GM12878 (cell line): ENCODE measurements at regions not wholly inside any gene's neighbourhood (a gene's known extent, or its start where the extent isn't known, plus 50 kb on each side); places are given as distances from the start of the nearest gene placed in this dataset.

Source experiments
- ATAC-seq: fragments of 200-7000 bp; cut with Tn5 transposase; 3 replicates; pipeline ENCODE4 v1.9.1; 2020; ENCODE audit warnings: mild to moderate bottlenecking, moderate library complexity
- BruUV-seq: library from RNA; stranded (reverse); fragments of 400-500 nt; replicated peaks from 2 replicates; lab custom pipeline; 2021; lab: Mats Ljungman, UMichigan
- CTCF ChIA-PET: fragments of 300-600 bp; sonication (Branson Sonifier 250); formaldehyde crosslinking; extraction: SDS; loops from one replicate; lab custom pipeline; 2021; ENCODE audit warnings: inconsistent platforms; lab: Yijun Ruan, JAX
- POLR2A ChIA-PET: fragments of 350-600 bp; formaldehyde crosslinking; extraction: SDS; loops from one replicate; lab custom pipeline; 2021; ENCODE audit warnings: inconsistent platforms; lab: Charles Lee
- RAD21 ChIA-PET: fragments of 300-600 bp; sonication (Branson Sonifier 250); formaldehyde crosslinking; loops from one replicate; lab custom pipeline; 2023; ENCODE audit warnings: antibody characterized with exemption; ENCODE audit not compliant: unreplicated experiment; lab: Charles Lee
- SMC1A ChIA-PET: fragments of 300-600 bp; sonication (Branson Sonifier 250); formaldehyde crosslinking; loops from one replicate; lab custom pipeline; 2023; ENCODE audit not compliant: unreplicated experiment, uncharacterized antibody; lab: Charles Lee
- DNase-seq: peaks from one replicate; pipeline ENCODE4 v3.0.0-alpha.2; 2011; ENCODE audit warnings: low read depth, low spot score
- FAIRE-seq: peaks from 3 replicates; lab custom pipeline; 2011; peaks lifted over from hg19 to GRCh38; lab: Jason Lieb, UNC
- H2AFZ ChIP-seq: 2 replicates; pipeline ENCODE4 v1.6.0; 2011; ENCODE audit warnings: low read depth, low read length, control low read depth; ENCODE audit not compliant: control insufficient read depth
- H3K27ac ChIP-seq: 2 replicates; pipeline ENCODE4 v1.5.1; 2011; ENCODE audit warnings: control low read depth; ENCODE audit not compliant: control insufficient read depth, insufficient read depth
- H3K27me3 ChIP-seq, 2 experiments: replicated peaks in 1 of 2; 2 replicates each; pipeline versions ENCODE4 v1.6.0 to v1.6.1; 2011; ENCODE audit warnings: low read length in 1 of 2; ENCODE audit not compliant: control insufficient read depth in 2 of 2, insufficient read depth in 2 of 2
- H3K36me3 ChIP-seq, 2 experiments: 2 replicates each; pipeline ENCODE4 v1.5.1; 2011; ENCODE audit warnings: low read length in 1 of 2; ENCODE audit not compliant: control insufficient read depth in 2 of 2, insufficient read depth in 2 of 2
- H3K4me1 ChIP-seq: 2 replicates; pipeline ENCODE4 v1.6.1; 2011; ENCODE audit warnings: mild to moderate bottlenecking, low read length, moderate library complexity, mixed read lengths; ENCODE audit not compliant: control insufficient read depth, insufficient read depth
- H3K4me2 ChIP-seq: 2 replicates; pipeline ENCODE4 v1.6.0; 2011; ENCODE audit warnings: control low read depth; ENCODE audit not compliant: control insufficient read depth, insufficient read depth
- H3K4me3 ChIP-seq: fragments of 200-600 bp; sonication (generic); 2 replicates; pipeline ENCODE4 v1.5.1; 2016
- H3K79me2 ChIP-seq: 2 replicates; pipeline ENCODE4 v1.6.0; 2011; ENCODE audit warnings: low read length; ENCODE audit not compliant: control insufficient read depth, insufficient read depth
- H3K9ac ChIP-seq: 2 replicates; pipeline ENCODE4 v1.8.0; 2011; ENCODE audit warnings: low read length, control low read depth, mixed read lengths; ENCODE audit not compliant: control insufficient read depth, insufficient read depth
- H3K9me3 ChIP-seq: replicated peaks from 3 replicates; pipeline ENCODE4 v1.5.1; 2011; ENCODE audit warnings: mild to moderate bottlenecking, low read length; ENCODE audit not compliant: control insufficient read depth, insufficient read depth
- H4K20me1 ChIP-seq: 2 replicates; pipeline ENCODE4 v1.6.0; 2011; ENCODE audit not compliant: control insufficient read depth, insufficient read depth
- CBFB ChIP-seq: IDR thresholded peaks from 2 replicates; pipeline ENCODE4 v1.6.1; 2016; ENCODE audit warnings: antibody characterized with exemption, low read depth
- CHD1 ChIP-seq: IDR thresholded peaks from 2 replicates; pipeline ENCODE4 v1.6.1; 2012; ENCODE audit warnings: low read depth, low read length, improper control_type of control experiment
- CREM ChIP-seq: IDR thresholded peaks from 2 replicates; pipeline ENCODE4 v1.6.1; 2014; ENCODE audit warnings: antibody characterized with exemption, low read depth
- EGR1 ChIP-seq, 2 experiments: IDR thresholded peaks; 1 replicate in 1 of 2; 2 replicates in 1 of 2; pipeline ENCODE4 v1.6.1; 2011 to 2012; ENCODE audit warnings: low read depth in 2 of 2, low read length in 2 of 2, borderline replicate concordance in 1 of 2, mild to moderate bottlenecking in 1 of 2, moderate library complexity in 1 of 2
- HDAC2 ChIP-seq: fragments of 200-600 bp; sonication (generic); IDR thresholded peaks from 2 replicates; pipeline ENCODE4 v1.6.1; 2017
- HDAC6 ChIP-seq: fragments of 200-600 bp; sonication (generic); IDR thresholded peaks from one replicate; pipeline ENCODE4 v1.8.0; 2017; ENCODE audit warnings: antibody characterized with exemption; ENCODE audit not compliant: unreplicated experiment
- NFYA ChIP-seq: IDR thresholded peaks from 2 replicates; pipeline ENCODE4 v1.6.1; 2011; ENCODE audit warnings: low read depth, mild to moderate bottlenecking, low read length, improper control_type of control experiment, borderline replicate concordance
- NFYB ChIP-seq: IDR thresholded peaks from 2 replicates; pipeline ENCODE4 v1.6.1; 2011; ENCODE audit warnings: low read depth, mild to moderate bottlenecking, low read length, improper control_type of control experiment, moderate library complexity; ENCODE audit not compliant: insufficient read depth
- NR2C2 ChIP-seq: IDR thresholded peaks from 2 replicates; pipeline ENCODE4 v1.6.1; 2011; ENCODE audit warnings: borderline replicate concordance, low read depth; ENCODE audit not compliant: control insufficient read depth, insufficient read length
- SMAD1 ChIP-seq: fragments of 450-650 bp; IDR thresholded peaks from 2 replicates; pipeline ENCODE4 v1.6.1; 2018; ENCODE audit warnings: mild to moderate bottlenecking, low read depth; ENCODE audit not compliant: partially characterized antibody
- SMAD5 ChIP-seq: IDR thresholded peaks from 2 replicates; pipeline ENCODE4 v1.6.1; 2016; ENCODE audit warnings: antibody characterized with exemption, low read depth
- SREBF1 ChIP-seq: IDR thresholded peaks from 2 replicates; pipeline ENCODE4 v1.6.1; 2012; ENCODE audit warnings: mild to moderate bottlenecking, low read length
- SUPT20H ChIP-seq: IDR thresholded peaks from 2 replicates; pipeline ENCODE4 v1.6.1; 2011; ENCODE audit warnings: low read depth, mild to moderate bottlenecking, low read length, moderate library complexity, borderline replicate concordance; ENCODE audit not compliant: control insufficient read depth
- TCF7 ChIP-seq: IDR thresholded peaks from 2 replicates; pipeline ENCODE4 v1.6.1; 2014; ENCODE audit warnings: antibody characterized with exemption, borderline replicate concordance
- ZNF217 ChIP-seq: fragments of 450-650 bp; IDR thresholded peaks from 2 replicates; pipeline ENCODE4 v1.6.1; 2017; ENCODE audit warnings: antibody characterized with exemption, mild to moderate bottlenecking
- ZNF274 ChIP-seq: IDR thresholded peaks from one replicate; pipeline ENCODE4 v1.8.0; 2011; ENCODE audit not compliant: insufficient read length, insufficient read depth
- WGBS: methylation state at CpG from one replicate; pipeline ENCODE4 v1.1.6; 2016; ENCODE audit warnings: low lambda C conversion rate; ENCODE audit not compliant: insufficient replicate concordance, insufficient coverage; ENCODE audit errors: missing lambda C conversion rate; 5-methylcytosine and 5-hydroxymethylcytosine counted together
- in situ Hi-C: fragments of 300-500 bp; cut with MboI; formaldehyde crosslinking; loops from 9 replicates; pipeline ENCODE4 v1.14.3; 2018; ENCODE audit warnings: mixed read lengths
- intact Hi-C: fragments of 100-400 bp; cut with micrococcal nuclease; formaldehyde crosslinking; loops from one replicate; pipeline ENCODE4 v1.14.2; 2022; ENCODE audit not compliant: unreplicated experiment
- TF ChIP-seq, protein P1 (sequence below): fragments of 450-650 bp; IDR thresholded peaks from 2 replicates; pipeline ENCODE4 v1.6.1; 2017; ENCODE audit warnings: borderline replicate concordance
- TF ChIP-seq, protein P2 (sequence below): fragments of 450-650 bp; IDR thresholded peaks from 2 replicates; pipeline ENCODE4 v1.6.1; 2014; ENCODE audit warnings: mild to moderate bottlenecking
- TF ChIP-seq, protein P3 (sequence below): fragments of 450-650 bp; IDR thresholded peaks from 2 replicates; pipeline ENCODE4 v1.6.1; 2017; ENCODE audit warnings: antibody characterized with exemption, mild to moderate bottlenecking, moderate library complexity
- TF ChIP-seq, protein P4 (sequence below): fragments of 450-650 bp; IDR thresholded peaks from 2 replicates; pipeline ENCODE4 v1.6.1; 2017; ENCODE audit warnings: low read depth, mild to moderate bottlenecking, moderate library complexity

DNA sequence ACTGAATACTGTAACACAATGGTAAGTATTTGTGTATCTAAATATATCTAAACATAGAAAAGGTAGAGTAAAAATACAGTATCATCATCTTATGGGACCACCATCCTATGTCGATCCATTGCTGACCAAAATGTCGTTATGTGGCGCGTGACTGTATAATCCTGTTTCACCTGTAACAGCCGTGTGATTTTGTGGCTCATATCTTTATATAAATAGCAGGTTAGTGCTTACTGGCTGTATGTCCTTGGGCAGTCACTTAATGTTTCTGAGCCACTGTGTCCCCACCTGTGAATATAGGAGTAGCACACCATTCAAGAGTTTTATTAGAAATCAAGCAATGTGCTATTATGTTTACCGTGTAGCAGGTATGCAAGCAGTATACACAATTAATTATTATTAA lies 226.2 kb upstream of the FAT1 start:
- WGBS, result 30% methylated on average over 6 of the region's 6 CpGs
- CTCF ChIA-PET, result no interaction called here
- no peak for FAIRE-seq

More for the DNA sequence above, 226.2 kb upstream of the FAT1 start:
- ChIA-PET SMC1A (no interaction called here), POLR2A (no interaction called here), RAD21 (no interaction called here)
- H3K79me2 ChIP-seq, result no peaks in the 10 kb centered on the region
- no peak for ATAC-seq
- no peaks in the 10 kb centered on the region for H3K4me1 ChIP-seq
- no peak overlapping the region for H3K9ac ChIP-seq
- H3K4me2 ChIP-seq, result no peak overlapping the region
- no peaks in the 10 kb centered on the region for H3K9me3 ChIP-seq
- H3K36me3 ChIP-seq, result no peaks in the 10 kb centered on the region
- no peaks in the 10 kb centered on the region for H3K27me3 ChIP-seq
- no peak overlapping the region for H3K27ac ChIP-seq
- no peak overlapping the region for H3K4me3 ChIP-seq
- no TSS peak for BruUV-seq
- no peak for DNase-seq
- in situ Hi-C loops, result no loop called here
- TF ChIP-seq, protein P1, sequence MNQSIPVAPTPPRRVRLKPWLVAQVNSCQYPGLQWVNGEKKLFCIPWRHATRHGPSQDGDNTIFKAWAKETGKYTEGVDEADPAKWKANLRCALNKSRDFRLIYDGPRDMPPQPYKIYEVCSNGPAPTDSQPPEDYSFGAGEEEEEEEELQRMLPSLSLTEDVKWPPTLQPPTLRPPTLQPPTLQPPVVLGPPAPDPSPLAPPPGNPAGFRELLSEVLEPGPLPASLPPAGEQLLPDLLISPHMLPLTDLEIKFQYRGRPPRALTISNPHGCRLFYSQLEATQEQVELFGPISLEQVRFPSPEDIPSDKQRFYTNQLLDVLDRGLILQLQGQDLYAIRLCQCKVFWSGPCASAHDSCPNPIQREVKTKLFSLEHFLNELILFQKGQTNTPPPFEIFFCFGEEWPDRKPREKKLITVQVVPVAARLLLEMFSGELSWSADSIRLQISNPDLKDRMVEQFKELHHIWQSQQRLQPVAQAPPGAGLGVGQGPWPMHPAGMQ, result no peak
- TF ChIP-seq CHD1 (no peak), HDAC6 (no peak), CBFB (no peak), NFYA (no peak), ZNF217 (no peak), SMAD5 (no peak), HDAC2 (no peak), SMAD1 (no peak), ZNF274 (no peak), CREM (no peak), NFYB (no peak), NR2C2 (no peak), TCF7 (no peak), SUPT20H (no peak), SREBF1 (no peak), EGR1 (IDR thresholded peaks at IDR 0.05; ENCODE audit: borderline replicate concordance in 1 of 2, low read depth in 2 of 2, low read length in 2 of 2) (no peak)
- TF ChIP-seq, protein P2, sequence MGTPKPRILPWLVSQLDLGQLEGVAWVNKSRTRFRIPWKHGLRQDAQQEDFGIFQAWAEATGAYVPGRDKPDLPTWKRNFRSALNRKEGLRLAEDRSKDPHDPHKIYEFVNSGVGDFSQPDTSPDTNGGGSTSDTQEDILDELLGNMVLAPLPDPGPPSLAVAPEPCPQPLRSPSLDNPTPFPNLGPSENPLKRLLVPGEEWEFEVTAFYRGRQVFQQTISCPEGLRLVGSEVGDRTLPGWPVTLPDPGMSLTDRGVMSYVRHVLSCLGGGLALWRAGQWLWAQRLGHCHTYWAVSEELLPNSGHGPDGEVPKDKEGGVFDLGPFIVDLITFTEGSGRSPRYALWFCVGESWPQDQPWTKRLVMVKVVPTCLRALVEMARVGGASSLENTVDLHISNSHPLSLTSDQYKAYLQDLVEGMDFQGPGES, result no peak
- TF ChIP-seq, protein P3, sequence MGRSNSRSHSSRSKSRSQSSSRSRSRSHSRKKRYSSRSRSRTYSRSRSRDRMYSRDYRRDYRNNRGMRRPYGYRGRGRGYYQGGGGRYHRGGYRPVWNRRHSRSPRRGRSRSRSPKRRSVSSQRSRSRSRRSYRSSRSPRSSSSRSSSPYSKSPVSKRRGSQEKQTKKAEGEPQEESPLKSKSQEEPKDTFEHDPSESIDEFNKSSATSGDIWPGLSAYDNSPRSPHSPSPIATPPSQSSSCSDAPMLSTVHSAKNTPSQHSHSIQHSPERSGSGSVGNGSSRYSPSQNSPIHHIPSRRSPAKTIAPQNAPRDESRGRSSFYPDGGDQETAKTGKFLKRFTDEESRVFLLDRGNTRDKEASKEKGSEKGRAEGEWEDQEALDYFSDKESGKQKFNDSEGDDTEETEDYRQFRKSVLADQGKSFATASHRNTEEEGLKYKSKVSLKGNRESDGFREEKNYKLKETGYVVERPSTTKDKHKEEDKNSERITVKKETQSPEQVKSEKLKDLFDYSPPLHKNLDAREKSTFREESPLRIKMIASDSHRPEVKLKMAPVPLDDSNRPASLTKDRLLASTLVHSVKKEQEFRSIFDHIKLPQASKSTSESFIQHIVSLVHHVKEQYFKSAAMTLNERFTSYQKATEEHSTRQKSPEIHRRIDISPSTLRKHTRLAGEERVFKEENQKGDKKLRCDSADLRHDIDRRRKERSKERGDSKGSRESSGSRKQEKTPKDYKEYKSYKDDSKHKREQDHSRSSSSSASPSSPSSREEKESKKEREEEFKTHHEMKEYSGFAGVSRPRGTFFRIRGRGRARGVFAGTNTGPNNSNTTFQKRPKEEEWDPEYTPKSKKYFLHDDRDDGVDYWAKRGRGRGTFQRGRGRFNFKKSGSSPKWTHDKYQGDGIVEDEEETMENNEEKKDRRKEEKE, result no peak
- TF ChIP-seq, protein P4, sequence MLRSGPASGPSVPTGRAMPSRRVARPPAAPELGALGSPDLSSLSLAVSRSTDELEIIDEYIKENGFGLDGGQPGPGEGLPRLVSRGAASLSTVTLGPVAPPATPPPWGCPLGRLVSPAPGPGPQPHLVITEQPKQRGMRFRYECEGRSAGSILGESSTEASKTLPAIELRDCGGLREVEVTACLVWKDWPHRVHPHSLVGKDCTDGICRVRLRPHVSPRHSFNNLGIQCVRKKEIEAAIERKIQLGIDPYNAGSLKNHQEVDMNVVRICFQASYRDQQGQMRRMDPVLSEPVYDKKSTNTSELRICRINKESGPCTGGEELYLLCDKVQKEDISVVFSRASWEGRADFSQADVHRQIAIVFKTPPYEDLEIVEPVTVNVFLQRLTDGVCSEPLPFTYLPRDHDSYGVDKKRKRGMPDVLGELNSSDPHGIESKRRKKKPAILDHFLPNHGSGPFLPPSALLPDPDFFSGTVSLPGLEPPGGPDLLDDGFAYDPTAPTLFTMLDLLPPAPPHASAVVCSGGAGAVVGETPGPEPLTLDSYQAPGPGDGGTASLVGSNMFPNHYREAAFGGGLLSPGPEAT, result no peak
- H2AFZ ChIP-seq, result no peak overlapping the region
- intact Hi-C loops, result no loop called here
- H4K20me1 ChIP-seq, result no peaks in the 10 kb centered on the region
